AG09309 (cell line): ENCODE measurements at regions not wholly inside any gene's neighbourhood (a gene's known extent, or its start where the extent isn't known, plus 50 kb on each side); places are given as distances from the start of the nearest gene placed in this dataset.

Experiments used
- DNase-seq: peaks from one replicate; pipeline ENCODE4 v3.0.0-alpha.2; 2010; ENCODE audit warnings: low read depth
- H3K4me3 ChIP-seq: 2 replicates; pipeline ENCODE4 v1.5.1; 2011; ENCODE audit warnings: mild to moderate bottlenecking, low read depth, low read length, moderate library complexity; ENCODE audit not compliant: control insufficient read depth
- CTCF ChIP-seq: IDR thresholded peaks from 2 replicates; pipeline ENCODE4 v1.5.1; 2011; ENCODE audit warnings: mild to moderate bottlenecking, low read depth, low read length, inconsistent platforms; ENCODE audit not compliant: insufficient read depth, control insufficient read depth; ENCODE audit errors: missing control alignments

GRCh38 chr11:110015695-110016094 lies 77.5 kb upstream of the ZC3H12C start:
- TF ChIP-seq CTCF: no peak
- H3K4me3 ChIP-seq: no peak overlapping the region
- no peak for DNase-seq

GRCh38 chr11:110019675-110020074 lies 73.5 kb upstream of the ZC3H12C start:
- no peak overlapping the region for H3K4me3 ChIP-seq
- no peak for TF ChIP-seq CTCF
- DNase-seq: no peak

- no peak for TF ChIP-seq CTCF
- peak; percentile 4 for DNase-seq
- no peak overlapping the region for H3K4me3 ChIP-seq
These were observed 70.6 kb upstream of the ZC3H12C start for GRCh38 chr11:110022548-110022947.

- no peak for TF ChIP-seq CTCF
- no peak overlapping the region for H3K4me3 ChIP-seq
- DNase-seq: no peak
These were observed 69.5 kb upstream of the ZC3H12C start for GRCh38 chr11:110023711-110024110.

GRCh38 chr11:110026858-110027626 lies 66.2 kb upstream of the ZC3H12C start:
- TF ChIP-seq CTCF: no peak
- no peak for DNase-seq
- no peak overlapping the region for H3K4me3 ChIP-seq

GRCh38 chr11:110027627-110028371 lies 65.4 kb upstream of the ZC3H12C start:
- H3K4me3 ChIP-seq: no peak overlapping the region
- TF ChIP-seq CTCF: no peak
- DNase-seq: no peak

- no peak for TF ChIP-seq CTCF
- H3K4me3 ChIP-seq: no peak overlapping the region
- DNase-seq: no peak
These were observed 64.3 kb upstream of the ZC3H12C start for GRCh38 chr11:110028921-110029320.
